NCI-H69 (cell line): ENCODE measurements at regions not wholly inside any gene's neighbourhood (a gene's known extent, or its start where the extent isn't known, plus 50 kb on each side); places are given as distances from the start of the nearest gene placed in this dataset.

ENCODE experiments used
- DNase-seq: peaks from one replicate; lab custom pipeline; 2025; lab: John Stamatoyannopoulos, UW

DNA sequence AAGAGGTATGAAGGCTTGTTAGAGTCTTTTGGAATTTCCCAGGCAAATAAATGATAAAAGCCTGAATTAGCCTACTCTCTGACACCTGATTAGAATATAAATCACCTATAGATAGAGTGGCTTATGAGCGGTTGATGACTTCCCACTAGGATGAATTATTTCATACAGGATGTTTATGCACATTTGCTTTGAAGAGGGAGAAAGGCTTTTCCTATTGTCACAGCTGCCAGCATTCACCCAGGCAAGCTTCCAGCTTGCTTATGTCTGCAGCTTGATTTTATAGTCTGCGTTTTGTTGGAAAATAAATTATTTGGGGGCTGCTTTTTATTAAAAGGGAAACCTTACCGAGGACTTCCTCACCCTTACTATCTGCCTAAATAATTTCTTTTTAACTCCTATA is 51.3 kb upstream of the EIF2S2 start:
- DNase-seq: peak; percentile 15

DNA sequence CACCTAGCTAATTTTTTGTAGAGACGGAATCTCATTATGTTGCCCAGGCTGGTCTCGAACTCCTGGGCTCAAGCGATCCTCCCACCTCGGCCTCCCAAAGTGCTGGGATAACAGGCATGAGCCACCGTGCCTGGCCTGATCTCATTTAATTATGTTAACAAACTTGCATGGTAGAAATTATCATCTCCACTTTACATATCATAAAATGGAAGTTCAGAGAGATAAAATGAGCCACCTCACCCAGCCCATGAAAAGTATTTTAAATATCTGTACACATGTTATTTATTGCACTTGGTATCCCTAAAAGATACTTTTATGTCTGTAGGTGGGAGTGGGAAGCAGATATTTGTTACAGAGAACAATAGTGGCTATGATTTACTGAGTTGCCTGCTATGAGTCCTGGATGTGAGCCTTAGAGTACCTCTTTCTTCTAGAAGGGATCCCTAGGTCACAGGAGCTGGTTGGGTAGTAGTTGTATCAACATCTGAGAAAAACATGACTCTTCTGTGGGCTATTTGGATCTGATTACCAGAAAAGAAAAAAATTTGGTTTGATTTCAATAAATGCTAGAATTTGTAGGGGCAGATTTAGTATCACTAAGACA is 52.4 kb upstream of the EIF2S2 start:
- no peak for DNase-seq

DNA sequence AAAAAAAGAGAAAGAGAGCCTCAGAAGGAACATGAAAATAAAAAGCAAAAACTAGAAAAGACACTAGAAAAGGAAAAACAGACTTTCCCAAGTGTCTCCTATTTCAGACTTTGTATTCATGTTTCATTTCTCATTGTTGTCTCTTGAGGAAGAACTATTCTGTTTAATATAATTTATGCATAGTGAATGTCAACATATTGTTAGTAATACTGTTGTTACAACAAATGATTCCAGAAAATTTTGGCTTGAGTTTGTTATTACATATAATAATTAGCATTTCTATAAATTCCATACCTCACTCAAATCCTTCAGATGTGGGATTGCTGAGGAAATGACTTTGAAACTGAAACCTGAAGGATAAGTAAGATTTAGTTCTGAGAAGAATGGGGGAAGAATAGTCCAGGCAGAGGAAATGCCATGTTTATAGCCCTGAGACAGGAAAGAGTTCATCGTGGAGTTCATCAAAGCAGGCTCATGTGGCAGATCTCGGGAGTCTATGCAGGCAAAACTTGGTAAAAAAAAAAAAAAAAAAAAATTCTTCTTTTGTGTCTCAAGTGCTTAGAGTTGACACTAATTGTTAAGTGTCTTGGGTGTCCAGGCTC is 53.1 kb upstream of the EIF2S2 start:
- no peak for DNase-seq

DNA sequence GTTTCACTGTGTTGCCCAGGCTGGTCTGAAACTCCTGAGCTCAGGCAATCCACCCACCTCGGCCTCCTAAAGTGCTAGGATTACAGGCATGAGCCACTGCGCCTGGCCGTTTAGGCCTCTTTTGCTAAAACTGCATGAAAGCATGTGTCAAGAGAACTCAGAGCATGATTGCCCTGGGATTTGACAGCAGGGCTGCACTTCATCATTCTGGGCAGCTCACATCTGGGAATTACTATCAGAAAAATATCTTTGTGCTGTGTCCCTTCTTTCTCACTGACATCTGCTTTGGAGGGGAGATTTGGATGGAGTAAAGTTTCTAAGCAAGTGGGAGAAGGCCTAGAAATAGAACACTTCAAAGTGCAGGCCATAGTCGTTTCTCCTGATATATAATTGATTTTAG is 59.6 kb upstream of the EIF2S2 start:
- no peak for DNase-seq

DNA sequence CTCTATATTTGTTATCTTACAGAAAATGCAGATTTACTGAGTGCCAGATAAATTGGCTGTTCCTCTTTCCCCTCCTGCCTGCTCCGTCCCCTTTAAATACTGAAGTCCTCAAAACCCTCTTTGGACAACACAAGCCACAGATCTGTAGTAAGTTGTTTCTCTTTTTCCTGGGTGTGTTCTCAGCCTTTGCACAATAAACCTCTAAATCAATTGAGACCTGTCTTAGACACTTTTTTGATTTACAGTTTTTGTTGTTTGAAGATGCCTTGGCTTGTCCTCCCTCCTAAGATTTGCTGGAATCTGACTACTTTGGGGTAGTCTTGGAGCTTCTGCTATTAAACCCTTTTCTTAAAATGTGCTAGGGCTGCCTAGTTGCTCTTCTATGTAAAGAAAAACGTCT is 60.9 kb upstream of the EIF2S2 start:
- DNase-seq: no peak

DNA sequence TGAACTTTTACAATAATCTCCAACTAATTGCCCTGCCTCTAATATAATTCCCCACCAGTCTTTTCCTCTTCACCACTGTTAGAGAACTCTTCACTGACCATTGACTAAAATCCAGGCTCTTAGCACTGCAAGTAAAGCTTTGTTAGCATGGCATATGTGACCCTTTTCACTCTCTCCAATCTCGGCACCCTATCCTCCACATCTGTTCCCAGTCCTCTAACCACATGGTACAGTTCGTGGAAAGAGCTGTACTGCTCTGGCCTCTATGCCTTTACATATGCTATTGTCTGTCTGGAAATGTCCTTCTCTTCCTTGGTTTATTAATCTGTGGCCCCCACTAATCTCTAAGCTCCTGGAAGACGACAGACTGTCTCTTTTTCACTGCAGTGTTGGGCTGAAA is 63.0 kb upstream of the EIF2S2 start:
- DNase-seq: no peak

DNA sequence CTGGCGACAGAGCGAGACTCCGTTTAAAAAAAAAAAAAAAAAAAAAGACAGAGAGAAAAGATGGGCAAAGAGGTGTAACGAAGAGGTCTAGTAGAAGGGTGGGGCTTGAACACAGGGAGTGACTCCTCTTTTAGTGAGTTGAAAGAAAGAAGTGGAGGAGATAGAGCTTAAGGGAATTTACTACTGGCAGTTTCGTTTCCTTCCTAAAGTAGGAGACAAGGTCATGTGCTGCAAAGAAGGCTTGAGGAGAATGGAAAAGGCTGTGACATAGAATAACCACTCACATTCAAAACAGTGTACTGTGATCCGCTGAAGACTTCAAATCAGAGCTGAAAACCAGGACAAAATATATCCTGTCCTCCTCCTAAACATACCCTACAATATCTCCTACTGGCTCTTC is 63.8 kb upstream of the EIF2S2 start:
- no peak for DNase-seq

DNA sequence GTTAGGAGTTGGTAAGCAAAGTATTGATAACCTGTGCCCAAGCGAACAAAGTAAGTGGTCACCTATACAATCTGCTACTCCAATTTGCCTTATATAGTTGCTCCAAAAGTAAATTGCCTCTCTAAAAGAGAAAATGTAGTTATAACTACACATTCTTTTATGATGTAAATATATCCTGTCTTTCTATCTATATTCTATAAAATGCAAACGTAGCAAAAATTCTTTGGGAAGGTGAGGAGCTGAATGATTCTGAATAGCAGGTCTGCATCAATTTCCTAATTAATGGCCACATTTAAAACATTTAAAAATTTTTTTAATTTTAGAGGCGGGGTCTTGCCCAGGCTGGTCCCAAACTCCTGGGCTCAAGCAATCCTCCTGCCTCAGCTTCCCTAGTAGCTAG is 64.2 kb upstream of the ASIP start:
- DNase-seq: no peak

DNA sequence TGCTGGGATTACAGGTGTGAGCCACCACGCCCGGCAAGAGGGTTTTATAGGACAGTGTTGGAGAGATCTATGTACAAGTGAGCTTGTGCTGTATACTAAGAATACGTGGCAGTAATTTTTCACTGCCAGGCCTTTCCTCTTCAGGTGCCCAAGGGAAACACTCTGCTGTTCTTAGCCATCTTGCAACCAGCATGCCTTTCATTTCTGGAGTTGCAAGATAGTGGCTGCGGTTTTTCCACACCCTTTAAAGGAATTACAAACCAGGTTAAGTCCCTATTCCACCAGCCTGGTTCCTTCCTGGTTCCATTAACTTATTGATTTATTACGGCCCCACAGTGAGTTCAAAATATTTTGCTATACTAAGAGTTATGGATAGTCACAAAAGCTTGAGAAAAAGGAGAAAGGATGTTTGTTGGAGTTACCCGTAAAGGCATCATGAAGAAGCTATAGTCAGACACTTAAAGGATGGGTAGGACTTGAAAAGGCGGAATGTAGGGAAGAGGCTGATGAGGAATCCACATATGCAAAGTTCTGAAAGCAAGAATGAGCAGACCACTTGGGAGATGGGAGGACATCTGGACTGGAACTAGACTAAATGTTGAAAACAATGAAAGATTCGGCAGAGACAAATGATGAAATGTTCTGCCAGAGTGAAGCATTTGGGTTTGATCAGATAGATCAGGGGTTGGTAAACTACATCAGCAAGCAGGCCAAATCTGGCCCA is 61.4 kb upstream of the ASIP start:
- DNase-seq: no peak

DNA sequence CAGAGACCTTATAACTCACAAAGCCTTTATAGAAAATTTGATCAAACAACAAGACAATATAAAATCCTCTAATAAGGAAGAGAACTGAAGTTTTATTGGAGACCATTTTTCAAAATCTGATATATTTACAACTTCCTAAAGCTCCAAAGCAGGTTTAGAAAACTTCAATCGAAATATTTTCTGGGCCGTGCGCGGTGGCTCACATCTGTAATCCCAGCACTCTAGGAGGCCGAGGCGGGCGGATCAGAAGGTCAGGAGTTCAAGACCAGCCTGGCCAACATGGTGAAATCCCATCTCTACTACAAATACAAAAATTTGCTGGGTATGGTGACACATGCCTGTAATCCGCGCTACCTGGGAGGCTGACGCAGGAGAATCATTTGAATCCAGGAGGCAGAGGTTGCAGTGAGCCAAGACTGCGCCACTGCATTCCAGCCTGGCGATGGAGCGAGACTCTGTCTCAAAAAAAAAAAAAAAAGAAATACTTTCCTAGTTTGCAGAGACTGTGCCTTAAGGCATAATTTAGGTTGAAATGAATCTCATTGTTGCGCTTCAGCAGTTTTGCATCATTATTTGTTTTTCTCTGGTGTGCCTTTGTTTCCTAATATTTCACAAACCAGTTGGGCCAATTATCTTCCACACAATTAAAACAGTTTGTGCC is 60.6 kb upstream of the ASIP start:
- DNase-seq: peak; percentile 92

DNA sequence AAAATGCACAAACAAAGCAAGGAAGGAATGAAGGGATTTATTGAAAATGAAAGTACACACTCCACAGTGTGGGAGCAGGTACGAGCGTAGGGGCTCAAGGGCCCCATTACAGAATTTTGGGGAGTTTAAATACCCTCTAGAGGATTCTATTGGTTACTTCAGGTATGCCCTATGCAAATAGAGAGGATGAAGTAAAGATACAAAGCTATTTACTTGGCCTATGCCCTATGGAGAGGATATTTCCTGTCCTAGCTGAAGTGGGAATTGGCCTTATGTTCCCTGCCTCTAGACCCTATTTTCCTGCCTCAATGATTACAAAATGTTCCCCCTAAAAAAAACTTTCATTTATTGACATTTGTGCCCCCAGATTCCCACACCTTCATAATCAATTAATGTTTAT is 59.7 kb upstream of the ASIP start:
- peak; percentile 18 for DNase-seq

DNA sequence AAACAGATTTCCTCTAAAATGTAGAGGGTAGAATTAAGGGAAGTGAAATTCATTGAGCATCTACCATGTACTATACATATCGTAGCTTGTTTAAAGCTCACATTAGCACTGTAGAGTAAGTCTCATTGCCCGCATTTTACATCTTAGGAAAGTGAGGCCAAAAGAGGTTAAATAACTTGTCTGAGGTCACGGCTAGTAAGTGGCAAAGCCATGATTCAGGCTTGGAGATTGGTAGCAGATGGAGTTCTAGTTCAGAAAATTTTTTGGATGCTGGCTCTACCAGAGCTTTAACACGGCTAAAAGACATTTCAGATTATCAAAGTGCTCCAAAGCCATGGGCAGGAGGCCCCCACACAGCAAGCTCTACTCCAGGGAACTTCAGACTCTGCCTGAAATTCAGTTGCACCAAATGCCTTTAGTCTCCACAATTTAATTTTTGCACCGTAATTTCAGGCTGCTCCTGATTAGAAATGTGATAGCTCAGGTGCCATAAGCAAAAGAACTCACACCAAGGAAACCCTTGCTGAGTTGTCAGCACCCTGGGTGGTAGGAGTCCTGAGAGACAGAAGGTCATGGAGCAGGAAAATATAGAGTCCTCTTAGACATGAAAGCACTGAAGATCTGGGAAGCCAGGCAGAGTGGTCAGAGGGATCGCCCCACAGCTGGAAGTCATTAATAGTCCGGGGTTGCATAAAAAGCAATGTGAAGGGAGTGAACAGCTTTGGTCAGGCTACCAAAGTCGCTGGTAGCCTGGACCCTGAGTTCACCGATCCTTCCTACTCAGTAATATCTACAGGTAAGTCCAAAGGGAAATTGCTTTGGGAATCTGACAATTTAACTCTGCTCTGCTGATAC is 55.2 kb upstream of the ASIP start:
- no peak for DNase-seq

DNA sequence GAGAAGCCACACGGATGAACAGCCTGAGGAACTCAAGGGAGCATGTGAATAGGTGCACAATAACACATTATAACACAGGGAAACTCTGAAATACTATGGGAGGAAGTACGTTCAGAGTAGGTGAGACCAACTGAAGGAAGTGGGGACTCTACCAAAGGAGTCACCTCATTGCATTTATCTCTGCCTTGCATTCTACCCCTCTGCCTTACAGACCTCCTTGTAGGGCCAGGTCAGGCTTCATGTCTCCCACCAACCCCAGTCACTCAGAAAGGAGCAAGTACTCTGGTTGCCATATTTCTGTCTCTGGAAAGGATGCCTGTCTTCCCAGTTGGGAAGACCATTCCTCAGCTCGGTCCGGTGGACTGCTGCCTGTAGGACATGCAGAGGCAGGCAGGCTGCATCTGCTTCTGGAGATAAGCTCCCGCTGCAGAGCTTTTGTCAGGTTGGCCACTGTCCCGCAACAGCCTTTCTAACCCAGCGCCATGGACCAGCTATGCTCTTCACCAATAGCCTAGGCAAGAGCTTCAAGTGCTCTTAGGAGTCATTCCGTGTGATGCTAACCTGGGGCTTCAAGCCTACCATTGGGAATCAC is 51.6 kb upstream of the ASIP start:
- no peak for DNase-seq

DNA sequence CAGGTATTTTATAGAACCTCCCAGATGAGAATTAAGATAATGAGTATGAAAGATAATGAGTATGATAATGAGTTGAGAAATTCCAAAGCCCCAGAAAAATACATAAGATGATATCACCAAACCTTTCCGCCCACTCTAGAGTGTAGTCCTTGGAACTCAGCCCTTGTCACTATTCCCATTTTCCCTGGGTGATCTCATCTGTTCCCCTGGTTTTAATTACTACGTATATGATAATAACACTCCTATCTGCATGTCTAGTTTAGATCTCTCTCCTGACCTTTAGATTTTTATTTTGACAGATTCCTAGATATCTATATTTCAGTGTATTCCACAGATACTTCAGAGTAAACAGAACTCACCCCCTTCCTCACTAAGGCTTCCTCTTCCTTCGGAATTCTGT is 51.0 kb upstream of the ASIP start:
- DNase-seq: peak; percentile 53

DNA sequence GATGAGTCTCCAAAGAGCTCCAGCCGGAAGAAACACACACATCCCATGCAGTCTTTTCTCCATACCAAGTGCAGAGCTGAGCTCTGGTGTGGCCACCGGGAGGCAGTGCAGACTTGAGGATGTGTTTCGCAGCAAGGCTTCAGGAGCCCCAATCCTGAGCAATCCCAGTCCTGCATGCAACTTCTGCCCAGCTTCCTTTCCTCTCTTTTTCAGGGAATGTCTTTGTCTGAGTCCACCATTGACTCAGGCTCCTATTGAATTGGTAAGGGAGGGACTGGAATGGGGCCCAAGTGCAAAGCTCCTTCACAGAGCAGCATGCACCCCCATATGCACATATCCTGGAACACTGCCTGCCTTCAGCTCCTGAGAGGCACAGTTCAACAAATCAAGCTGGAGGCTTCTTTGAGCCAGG is 50.5 kb upstream of the ASIP start:
- DNase-seq: peak; percentile 86
